COR-L47 (cell line): ENCODE measurements at regions not wholly inside any gene's neighbourhood (a gene's known extent, or its start where the extent isn't known, plus 50 kb on each side); places are given as distances from the start of the nearest gene placed in this dataset.

Experiments
- DNase-seq: peaks from one replicate; lab custom pipeline; 2025; lab: John Stamatoyannopoulos, UW

GRCh38 chr5:171579976-171580411 is 160.5 kb downstream of the FGF18 start:
- DNase-seq: no peak

- no peak for DNase-seq
These were observed 161.2 kb downstream of the FGF18 start for GRCh38 chr5:171580502-171581265.

DNA sequence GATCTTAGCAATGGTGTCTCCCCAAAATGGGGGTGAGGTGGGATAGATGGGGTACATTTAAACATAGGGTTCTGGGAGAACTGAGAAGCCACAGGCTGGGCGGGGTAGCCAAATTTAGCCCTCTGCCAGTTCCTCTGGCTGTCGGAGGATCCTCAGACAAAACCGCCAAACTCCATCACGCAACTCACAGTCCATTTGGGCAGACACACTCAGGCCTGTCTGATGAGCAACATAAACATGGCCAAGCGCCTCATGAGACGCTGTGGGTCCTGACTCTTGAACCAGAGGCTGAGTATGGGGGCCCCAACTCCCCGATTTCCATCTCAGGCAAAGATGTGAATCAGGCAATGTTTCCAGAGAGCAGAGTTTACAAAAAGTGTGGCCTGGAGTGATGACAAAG is 162.3 kb downstream of the FGF18 start:
- DNase-seq: no peak

- no peak for DNase-seq
These were observed 163.4 kb downstream of the FGF18 start for GRCh38 chr5:171582849-171583248.

DNA sequence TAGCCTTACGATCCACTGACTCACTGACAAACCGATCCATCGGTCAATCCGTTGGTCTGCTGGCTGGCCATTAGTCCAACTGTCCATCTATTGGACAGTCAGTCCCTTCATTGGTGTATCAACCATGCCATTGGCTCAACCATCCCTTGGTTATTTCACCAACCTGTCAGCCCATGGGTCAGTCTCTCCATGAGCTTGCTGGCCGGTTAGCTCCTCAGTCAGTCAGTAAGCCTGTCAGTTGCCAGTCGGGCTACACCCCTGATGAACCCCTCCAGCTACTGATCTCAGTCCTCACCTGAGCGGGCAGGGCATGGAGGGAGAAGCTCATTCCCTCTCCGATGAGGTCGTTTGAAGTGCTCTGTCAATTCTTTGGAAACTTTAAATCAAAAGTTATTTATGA is 166.5 kb downstream of the FGF18 start:
- no peak for DNase-seq

GRCh38 chr5:171586436-171586835 is 167.0 kb downstream of the FGF18 start:
- no peak for DNase-seq

GRCh38 chr5:171588046-171588445 is 168.6 kb downstream of the FGF18 start:
- DNase-seq: no peak

DNA sequence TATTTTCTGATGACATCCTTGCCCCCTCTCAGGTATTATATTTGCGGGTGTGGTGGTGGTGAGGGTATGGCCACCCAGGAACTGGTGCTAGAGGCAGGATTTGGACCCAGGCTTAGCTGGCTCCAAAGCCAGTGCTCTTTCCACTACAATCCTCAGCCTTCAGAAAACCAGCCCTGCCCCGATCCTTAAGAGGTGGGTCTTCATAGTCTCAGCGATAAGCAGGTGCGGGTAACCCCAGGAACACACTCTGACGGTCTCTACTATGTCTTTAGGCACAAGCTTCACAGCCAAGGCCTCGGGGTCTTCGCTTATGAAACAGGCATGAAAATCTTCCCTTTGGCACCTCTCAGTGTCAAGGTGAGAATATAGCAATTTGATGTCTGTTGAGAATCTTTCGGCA is 169.3 kb downstream of the FGF18 start:
- DNase-seq: no peak

DNA sequence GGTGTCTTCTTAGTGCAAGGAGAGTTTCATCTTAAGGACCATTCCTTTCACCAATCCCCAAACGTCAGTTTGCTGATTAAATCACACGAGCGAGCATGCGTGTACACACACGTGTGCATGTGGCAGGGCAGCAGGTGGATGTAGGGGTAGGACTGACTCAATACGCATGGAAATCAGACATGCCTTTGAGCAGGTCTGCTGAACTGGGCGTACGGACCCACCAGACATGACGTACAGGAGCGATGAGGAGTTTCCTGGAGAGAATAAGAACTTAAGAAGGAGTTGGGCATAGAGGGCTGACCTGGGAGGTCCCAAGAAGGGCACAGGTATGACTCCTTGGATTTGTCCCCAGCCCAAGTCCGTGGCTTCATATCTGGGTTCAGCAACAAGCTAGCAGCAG is 170.0 kb downstream of the FGF18 start:
- DNase-seq: no peak

- no peak for DNase-seq
These were observed 172.6 kb downstream of the FGF18 start for GRCh38 chr5:171592076-171592475.

- no peak for DNase-seq
These were observed 173.3 kb downstream of the FGF18 start for GRCh38 chr5:171592736-171593135.

- no peak for DNase-seq
These were observed 174.0 kb downstream of the FGF18 start for GRCh38 chr5:171593401-171593800.

- DNase-seq: no peak
These were observed 174.5 kb downstream of the FGF18 start for GRCh38 chr5:171593976-171594375.

- no peak for DNase-seq
These were observed 176.0 kb downstream of the FGF18 start for GRCh38 chr5:171595401-171595800.

- no peak for DNase-seq
These were observed 176.4 kb downstream of the FGF18 start for GRCh38 chr5:171595801-171596231.

DNA sequence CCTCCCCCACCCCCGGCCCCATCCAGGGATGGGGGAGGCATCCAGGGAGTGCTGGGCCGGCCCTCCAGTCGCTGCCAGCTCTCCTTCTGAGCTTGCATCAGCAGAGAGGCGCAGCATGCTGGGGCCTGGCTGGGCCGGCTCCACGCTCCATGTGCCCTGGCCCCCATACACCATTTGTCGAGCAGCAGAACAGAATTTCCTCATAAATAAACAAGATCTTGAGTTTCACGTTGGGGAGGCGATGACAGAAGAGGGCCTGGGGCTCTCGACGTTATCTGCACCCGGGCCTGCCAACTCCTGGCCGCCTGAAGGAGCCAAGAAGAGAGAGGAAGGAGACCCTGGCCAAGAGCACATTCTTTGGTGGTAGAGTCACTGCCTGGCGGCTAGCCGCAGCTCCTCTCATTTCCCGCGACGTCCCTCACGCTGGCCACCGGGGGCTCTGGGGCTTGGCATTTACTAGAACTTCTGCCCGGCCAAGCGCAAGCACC is 177.0 kb downstream of the FGF18 start:
- no peak for DNase-seq

DNA sequence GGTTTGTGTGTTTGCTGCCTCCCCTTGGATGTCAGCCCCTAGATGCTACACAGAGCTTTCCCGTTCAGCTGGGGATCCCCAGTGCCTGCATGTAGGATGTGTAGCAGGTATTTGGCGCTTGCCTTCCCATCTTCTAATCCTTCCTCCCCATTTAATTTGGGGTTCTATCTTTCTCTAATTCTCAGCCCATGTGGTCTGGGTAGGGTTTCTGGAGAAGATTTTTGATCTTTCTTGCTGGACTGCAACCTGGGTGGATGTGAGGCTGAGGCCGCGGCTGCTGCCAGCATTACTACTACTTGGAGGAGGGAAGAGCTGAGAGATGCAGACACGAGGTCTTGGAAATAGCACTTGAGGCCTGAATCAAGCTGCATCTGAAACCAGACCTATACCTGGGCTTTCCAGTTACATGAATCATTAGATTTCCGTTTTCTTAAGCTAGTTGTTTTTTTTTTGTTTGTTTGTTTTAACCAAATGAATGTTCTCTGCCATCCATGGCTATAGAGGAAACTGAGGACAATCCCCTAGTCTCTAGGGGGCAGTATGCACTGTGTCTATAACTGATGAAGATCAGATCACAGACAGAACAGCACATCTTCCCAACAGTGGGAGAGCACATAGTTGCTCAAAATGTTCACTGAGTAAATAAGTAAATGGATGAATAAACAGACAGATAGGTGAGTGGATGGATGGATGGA is 178.6 kb downstream of the FGF18 start:
- DNase-seq: no peak

DNA sequence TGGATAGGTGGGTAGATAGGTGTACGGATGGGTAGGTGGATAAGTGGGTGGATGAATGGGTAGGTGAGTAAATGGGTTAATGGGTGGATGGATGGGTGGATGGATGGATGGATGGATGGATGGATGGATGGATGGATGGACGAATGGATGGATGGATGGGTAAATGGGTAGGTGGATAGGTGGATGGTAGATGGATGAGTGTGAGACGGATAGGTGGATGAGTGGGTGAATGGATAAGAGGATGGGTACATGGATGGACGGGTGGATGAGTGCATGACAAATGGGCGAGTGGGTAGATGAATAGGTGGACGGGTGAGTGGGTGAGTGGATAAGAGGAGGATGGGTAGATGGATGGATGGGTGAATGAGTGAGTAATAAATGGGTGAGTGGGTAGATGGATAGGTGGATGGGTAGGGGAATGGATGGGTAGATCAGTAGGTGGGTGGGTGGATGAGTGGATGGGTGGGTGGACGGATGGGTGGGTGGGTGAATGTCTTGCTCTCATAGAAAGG is 179.2 kb downstream of the FGF18 start:
- DNase-seq: no peak

GRCh38 chr5:171599411-171599810 is 180.0 kb downstream of the FGF18 start:
- DNase-seq: no peak

DNA sequence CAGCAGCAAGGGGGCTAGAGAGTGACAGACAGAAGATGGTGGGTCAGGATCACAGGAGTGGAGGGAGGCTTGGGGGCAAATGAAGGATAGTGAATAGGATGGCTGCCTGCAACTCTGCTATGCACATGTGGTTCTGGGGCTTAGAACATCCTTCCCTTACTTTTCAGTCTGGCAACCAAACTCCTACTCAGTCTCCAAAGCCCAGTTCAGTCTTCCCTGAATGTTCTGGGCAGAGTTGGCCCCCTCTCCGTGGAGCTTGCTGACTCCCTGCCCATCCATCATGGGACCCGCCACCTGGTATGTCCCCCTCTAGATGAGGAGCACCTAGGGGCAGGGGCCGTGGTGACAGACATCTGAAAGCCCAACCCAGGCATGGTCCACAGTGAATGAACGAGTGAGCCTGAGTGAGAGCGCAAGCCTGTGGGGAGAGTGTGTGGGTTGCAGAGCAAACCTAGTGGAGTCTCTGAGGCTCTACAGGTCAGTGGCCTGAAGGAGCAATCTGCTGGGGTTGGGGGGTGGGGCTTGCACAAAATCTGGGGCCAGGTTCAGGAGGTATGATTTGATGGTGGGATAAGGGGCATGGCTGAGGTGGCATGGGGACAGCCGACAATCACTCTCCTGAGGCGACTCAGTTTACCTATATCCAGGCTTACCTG is 180.6 kb downstream of the FGF18 start:
- no peak for DNase-seq

DNA sequence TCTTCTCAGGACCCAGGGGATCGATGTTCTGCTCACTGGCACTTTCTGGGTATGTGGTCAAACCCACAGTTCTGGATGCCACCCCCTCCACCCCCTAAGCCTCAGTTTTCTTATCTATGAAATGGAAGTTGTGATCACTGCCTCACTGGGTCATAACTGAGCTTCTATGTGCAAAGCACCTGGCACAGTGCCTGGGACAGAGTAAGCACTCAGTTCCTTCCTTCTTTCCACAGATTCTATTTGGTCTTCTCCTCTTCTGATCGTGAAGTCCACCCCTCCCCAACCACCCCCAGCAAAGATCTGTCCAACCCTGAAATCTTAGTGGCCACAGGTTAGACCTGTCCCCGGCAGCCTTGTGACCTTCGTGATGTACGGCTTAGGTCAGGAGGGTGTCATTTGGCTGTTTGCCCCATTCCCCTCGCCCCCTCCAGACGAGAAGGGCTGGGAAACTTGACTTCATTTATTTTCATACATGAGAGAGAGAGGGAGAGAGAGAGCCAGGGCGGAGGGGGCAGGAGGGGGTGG is 181.4 kb downstream of the FGF18 start:
- DNase-seq: no peak

GRCh38 chr5:171601266-171601881 is 181.9 kb downstream of the FGF18 start:
- no peak for DNase-seq
